ENCODE measurements at regions not wholly inside any gene's neighbourhood (a gene's known extent, or its start where the extent isn't known, plus 50 kb on each side); places are given as distances from the start of the nearest gene placed in this dataset.
"Not testable (repeated sequence)": the region's sequence is repeated elsewhere in the genome, so short reads cannot be mapped to it uniquely, and the experiment has no call there.

DNA sequence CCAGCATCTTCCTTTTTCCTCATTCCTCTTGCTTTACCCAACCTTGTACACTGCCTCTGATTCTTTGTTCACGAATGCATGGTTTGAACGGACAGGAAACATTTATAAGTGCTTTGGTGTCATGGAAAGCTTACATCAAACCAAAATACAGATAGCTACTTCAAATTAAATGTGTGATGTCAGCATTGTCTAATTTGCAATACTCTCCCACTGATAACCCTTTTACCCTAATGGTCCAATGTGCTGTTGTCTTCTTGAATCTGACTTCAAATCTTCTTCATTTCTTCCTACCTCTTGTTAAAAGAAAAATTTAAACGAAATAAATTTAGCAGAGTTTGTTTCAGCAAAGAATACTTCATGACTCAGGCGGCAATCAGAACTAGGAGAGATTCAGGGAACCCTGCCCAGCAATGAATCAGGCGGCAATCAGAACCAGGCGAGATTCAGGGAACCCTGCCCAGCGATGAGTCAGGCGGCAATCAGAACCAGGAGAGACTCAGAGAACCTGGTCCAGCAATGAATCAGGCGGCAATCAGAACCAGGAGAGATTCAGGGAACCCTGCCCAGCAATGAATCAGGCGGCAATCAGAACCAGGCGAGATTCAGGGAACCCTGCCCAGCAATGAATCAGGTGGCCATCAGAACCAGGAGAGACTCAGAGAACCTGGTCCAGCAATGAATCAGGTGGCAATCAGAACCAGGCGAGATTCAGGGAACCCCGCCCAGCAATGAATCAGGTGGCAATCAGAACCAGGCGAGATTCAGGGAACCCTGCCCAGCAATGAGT, 1212.9 kb upstream of the TENM3 start:
- not testable (repeated sequence) for TF ChIP-seq POLR2AphosphoS5 (IDR thresholded peaks at IDR 0.05); POLR2A (IDR thresholded peaks at IDR 0.05; ENCODE audit: low read depth)
- TF ChIP-seq, protein P1, sequence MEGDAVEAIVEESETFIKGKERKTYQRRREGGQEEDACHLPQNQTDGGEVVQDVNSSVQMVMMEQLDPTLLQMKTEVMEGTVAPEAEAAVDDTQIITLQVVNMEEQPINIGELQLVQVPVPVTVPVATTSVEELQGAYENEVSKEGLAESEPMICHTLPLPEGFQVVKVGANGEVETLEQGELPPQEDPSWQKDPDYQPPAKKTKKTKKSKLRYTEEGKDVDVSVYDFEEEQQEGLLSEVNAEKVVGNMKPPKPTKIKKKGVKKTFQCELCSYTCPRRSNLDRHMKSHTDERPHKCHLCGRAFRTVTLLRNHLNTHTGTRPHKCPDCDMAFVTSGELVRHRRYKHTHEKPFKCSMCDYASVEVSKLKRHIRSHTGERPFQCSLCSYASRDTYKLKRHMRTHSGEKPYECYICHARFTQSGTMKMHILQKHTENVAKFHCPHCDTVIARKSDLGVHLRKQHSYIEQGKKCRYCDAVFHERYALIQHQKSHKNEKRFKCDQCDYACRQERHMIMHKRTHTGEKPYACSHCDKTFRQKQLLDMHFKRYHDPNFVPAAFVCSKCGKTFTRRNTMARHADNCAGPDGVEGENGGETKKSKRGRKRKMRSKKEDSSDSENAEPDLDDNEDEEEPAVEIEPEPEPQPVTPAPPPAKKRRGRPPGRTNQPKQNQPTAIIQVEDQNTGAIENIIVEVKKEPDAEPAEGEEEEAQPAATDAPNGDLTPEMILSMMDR (IDR thresholded peaks at IDR 0.05): not testable (repeated sequence)

All from esophagus muscularis mucosa (tissue), 3 donors.